Brain microvascular endothelial cell (primary cell): ENCODE measurements at regions not wholly inside any gene's neighbourhood (a gene's known extent, or its start where the extent isn't known, plus 50 kb on each side); places are given as distances from the start of the nearest gene placed in this dataset.
"Not testable (repeated sequence)": the region's sequence is repeated elsewhere in the genome, so short reads cannot be mapped to it uniquely, and the experiment has no call there.

ENCODE experiments used
- DNase-seq: peaks from one replicate; pipeline ENCODE4 v3.0.0-alpha.2; 2020
- H3K27ac ChIP-seq: fragments of 250-450 bp; sonication (Bioruptor Pico); 2 replicates; pipeline ENCODE4 v1.5.1; 2020; ENCODE audit warnings: mild to moderate bottlenecking, moderate library complexity
- H3K27me3 ChIP-seq: fragments of 250-450 bp; sonication (Bioruptor Pico); replicated peaks from 2 replicates; pipeline ENCODE4 v1.5.1; 2020; ENCODE audit warnings: mild to moderate bottlenecking
- H3K36me3 ChIP-seq: fragments of 250-450 bp; sonication (Bioruptor Pico); replicated peaks from 2 replicates; pipeline ENCODE4 v1.5.1; 2020; ENCODE audit warnings: mild to moderate bottlenecking
- H3K4me3 ChIP-seq: 2 replicates; pipeline ENCODE4 v1.5.1; 2011; ENCODE audit warnings: low read depth, mild to moderate bottlenecking, control low read depth, low read length, moderate library complexity
- in situ Hi-C: cut with HindIII; loops from 2 replicates; pipeline ENCODE4 v1.10.0; 2017; ENCODE audit warnings: low sequenced_read_pairs, low pct_ligation_motif_present
- TF ChIP-seq, protein P1 (sequence below): IDR thresholded peaks from 2 replicates; pipeline ENCODE4 v1.5.1; 2011; ENCODE audit warnings: low read depth, mild to moderate bottlenecking, moderate library complexity, low read length, control low read depth, inconsistent platforms; ENCODE audit errors: missing control alignments

DNA sequence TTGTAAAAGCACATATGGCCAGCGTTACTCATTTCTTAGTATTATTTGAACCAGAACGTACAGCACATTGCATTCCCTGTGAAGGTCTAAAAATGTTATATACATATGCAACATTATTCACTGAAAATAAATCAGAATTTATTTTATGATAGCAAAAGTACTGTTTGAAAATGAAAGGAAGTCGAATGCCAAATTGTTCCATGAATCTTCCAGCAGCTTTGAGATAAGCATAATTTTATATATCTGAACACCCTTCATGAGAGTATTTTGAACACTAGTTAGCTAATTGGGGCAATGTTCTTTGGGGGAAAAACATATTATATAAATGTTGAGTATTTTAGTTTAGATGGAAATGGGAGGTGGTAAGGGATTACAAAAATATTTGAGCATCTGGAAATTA is 300.7 kb upstream of the SYT1 start:
- H3K27ac ChIP-seq: no peak overlapping the region
- H3K4me3 ChIP-seq: no peak overlapping the region
- no peaks in the 10 kb centered on the region for H3K36me3 ChIP-seq
- DNase-seq: no peak
- H3K27me3 ChIP-seq: no peaks in the 10 kb centered on the region
- TF ChIP-seq, protein P1, sequence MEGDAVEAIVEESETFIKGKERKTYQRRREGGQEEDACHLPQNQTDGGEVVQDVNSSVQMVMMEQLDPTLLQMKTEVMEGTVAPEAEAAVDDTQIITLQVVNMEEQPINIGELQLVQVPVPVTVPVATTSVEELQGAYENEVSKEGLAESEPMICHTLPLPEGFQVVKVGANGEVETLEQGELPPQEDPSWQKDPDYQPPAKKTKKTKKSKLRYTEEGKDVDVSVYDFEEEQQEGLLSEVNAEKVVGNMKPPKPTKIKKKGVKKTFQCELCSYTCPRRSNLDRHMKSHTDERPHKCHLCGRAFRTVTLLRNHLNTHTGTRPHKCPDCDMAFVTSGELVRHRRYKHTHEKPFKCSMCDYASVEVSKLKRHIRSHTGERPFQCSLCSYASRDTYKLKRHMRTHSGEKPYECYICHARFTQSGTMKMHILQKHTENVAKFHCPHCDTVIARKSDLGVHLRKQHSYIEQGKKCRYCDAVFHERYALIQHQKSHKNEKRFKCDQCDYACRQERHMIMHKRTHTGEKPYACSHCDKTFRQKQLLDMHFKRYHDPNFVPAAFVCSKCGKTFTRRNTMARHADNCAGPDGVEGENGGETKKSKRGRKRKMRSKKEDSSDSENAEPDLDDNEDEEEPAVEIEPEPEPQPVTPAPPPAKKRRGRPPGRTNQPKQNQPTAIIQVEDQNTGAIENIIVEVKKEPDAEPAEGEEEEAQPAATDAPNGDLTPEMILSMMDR: no peak
- in situ Hi-C loops: no loop called here

DNA sequence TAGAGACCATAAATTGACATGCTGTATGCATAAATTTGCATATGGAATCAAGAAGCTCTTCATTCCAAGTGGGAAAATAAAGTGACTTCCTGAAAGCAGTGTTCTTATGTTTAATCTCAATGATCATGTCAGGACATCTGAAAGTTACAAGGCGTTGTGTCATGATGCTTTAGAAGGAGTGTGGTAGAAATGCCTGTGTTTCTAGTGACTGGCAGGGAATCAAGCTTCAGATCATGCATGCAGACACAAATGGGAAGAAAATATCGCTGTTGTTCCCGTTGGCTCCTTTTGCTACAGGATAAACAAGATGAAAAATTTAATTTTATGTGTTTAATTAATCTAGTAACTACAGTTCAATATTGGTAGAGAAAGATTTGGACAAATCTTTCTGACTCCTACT is 298.1 kb upstream of the SYT1 start:
- H3K27me3 ChIP-seq: no peaks in the 10 kb centered on the region
- in situ Hi-C loops: no loop called here
- no peaks in the 10 kb centered on the region for H3K36me3 ChIP-seq
- no peak for DNase-seq
- no peak overlapping the region for H3K27ac ChIP-seq
- H3K4me3 ChIP-seq: no peak overlapping the region
- TF ChIP-seq, protein P1: no peak

DNA sequence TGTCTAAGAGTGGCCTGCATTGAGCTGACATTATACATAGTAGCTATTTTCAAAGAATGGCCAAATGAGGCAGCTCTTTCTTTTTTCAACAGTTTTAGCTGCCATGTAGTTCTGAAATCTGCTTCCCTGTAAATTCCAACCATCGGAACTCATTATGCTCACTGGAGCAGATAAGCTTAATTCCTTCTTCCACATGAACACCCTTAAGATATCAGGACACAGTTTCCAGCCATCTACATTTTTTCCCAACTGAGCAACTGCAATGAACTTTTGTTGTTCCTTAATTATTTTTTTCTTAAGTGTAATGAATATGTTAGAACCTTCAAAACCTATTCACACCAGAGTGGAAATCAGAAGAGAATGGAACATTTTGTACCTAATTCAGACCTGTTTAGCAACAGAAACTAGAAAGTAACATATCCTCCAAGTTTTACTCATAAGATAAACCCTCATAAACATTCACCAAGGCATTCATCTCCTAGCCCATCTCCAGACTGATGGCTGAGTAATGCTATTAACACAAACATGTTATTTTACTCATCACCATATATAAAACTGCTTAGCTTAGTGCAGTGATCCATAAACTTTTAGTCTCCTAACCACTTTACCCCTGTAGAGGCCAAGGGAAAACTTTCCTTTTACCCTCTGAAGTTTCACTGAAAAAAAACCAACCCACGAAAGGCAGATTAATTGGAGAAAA is 296.1 kb upstream of the SYT1 start:
- Histone ChIP-seq H3K36me3 (no peaks in the 10 kb centered on the region), H3K27me3 (no peaks in the 10 kb centered on the region), H3K4me3 (no peak overlapping the region), H3K27ac (no peak overlapping the region)
- TF ChIP-seq, protein P1: no peak
- DNase-seq: no peak
- in situ Hi-C loops: no loop called here

DNA sequence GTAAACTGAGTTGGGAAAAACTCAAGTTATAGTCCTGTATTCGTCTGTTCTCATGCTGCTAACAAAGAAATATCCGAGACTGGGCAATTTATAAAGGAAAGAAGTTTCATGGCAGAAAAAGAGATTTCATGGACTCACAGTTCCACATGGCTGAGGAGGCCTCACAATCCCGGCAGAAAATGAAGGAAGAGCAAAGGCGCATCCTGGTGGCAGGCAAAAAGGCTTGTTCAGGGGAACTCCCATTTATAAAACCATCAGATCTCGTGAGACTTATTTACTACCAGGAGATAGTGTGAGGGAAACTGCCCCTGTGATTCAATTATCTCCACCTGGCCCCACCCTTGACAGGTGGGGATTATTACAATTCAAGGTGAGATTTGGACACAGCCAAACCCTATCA is 292.6 kb upstream of the SYT1 start:
- TF ChIP-seq, protein P1: no peak
- no peaks in the 10 kb centered on the region for H3K27me3 ChIP-seq
- H3K27ac ChIP-seq: no peak overlapping the region
- in situ Hi-C loops: no loop called here
- DNase-seq: no peak
- H3K36me3 ChIP-seq: no peaks in the 10 kb centered on the region
- H3K4me3 ChIP-seq: no peak overlapping the region

DNA sequence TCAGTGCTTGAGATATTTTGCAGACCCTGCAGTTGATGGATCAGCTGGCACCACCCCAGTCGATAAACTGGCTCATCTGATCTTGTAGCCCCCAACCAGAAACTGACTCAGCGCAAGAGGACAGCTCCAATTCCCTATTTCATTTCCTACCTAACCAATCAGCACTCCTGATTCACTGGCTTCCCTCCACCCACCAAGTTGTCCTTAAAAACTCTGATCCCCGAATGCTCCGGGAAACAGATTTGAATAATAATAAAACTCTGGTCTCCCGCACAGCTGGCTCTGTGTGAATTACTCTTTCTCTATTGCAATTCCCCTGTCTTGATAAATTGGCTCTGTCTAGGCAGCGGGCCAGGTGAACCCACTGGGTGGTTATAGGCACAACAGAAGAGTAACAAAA is 289.4 kb upstream of the SYT1 start:
- in situ Hi-C loops, H3K4me3 ChIP-seq, H3K36me3 ChIP-seq, H3K27me3 ChIP-seq, H3K27ac ChIP-seq, DNase-seq: not testable (repeated sequence)

DNA sequence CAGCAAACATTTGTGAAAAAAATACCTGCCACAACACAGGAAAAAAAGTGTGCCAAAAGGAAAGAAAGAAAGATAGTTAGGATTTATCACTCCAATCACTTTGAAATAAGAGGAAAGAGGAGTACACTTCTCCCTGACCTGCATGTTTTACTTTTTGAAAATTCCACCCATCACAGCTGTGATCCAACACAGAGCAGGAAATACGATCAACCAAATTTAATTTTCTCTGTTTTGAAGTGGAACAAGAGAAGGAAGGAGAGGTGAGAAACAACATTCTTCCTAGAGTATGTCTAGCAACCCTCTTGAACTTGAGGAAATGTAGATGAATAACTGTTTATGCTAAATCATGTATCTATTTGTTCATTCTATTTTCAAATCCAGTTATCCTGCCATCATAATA is 284.7 kb upstream of the SYT1 start:
- TF ChIP-seq, protein P1: no peak
- Histone ChIP-seq H3K36me3 (no peaks in the 10 kb centered on the region), H3K27me3 (no peaks in the 10 kb centered on the region), H3K27ac (no peak overlapping the region), H3K4me3 (no peak overlapping the region)
- DNase-seq: no peak
- in situ Hi-C loops: no loop called here
